ENCODE measurements at regions not wholly inside any gene's neighbourhood (a gene's known extent, or its start where the extent isn't known, plus 50 kb on each side); places are given as distances from the start of the nearest gene placed in this dataset.

DNA sequence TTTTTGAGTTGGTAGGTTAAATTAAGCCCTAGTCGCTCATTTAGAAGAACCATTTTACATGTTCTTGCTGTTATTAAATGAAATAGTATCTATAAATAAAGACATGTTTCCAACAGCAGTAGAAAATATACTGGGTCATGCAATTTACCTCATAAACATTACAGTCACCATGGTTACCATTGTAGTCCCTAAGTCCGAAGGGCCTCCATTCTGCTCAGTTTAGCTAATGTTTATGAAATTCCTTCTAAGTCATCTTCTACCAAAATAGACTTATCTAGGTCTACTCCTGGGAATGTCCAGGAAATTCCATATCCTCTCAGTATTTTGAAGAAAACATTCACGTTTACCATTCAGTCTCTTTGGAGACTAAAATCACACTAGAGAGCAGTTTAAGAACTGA lies 292.5 kb upstream of the DCAF8L1 start:
- no peaks in the 10 kb centered on the region for H3K9me3 Mint-ChIP-seq
- ATAC-seq: no peak
- CTCF ChIA-PET: no interaction called here

GRCh38 chrX:28246675-28247074 lies 265.4 kb upstream of the DCAF8L1 start:
- POLR2A ChIA-PET: interaction anchor here (0.6 kb wide), 1 partner anchor 742 kb away, joined by 3 read pairs; no protein-coding TSS in a partner anchor
- Mint-ChIP-seq H3K9me3 (no peaks in the 10 kb centered on the region), H3K27me3 (ENCODE audit: low read depth) (no peaks in the 10 kb centered on the region), H3K36me3 (no peaks in the 10 kb centered on the region), H3K4me1 (peaks cover 9% of the 10 kb centered on the region), H3K27ac (no peak overlapping the region), H3K4me3 (no peak overlapping the region)
- no peak for ATAC-seq
- TF ChIP-seq NFATC4 (CRISPR knock-in tag; IDR thresholded peaks at IDR 0.05) (no peak), MYBL2 (CRISPR knock-in tag; IDR thresholded peaks at IDR 0.05) (no peak), AR (CRISPR knock-in tag; IDR thresholded peaks at IDR 0.05) (no peak), ELF4 (CRISPR knock-in tag; IDR thresholded peaks at IDR 0.05; ENCODE audit: low read depth) (no peak), MLX (CRISPR knock-in tag; IDR thresholded peaks at IDR 0.05) (no peak), EMX1 (CRISPR knock-in tag; IDR thresholded peaks at IDR 0.05) (no peak), SOX15 (CRISPR knock-in tag; IDR thresholded peaks at IDR 0.05) (no peak), ZNF121 (CRISPR knock-in tag; IDR thresholded peaks at IDR 0.05) (no peak), STAT6 (CRISPR knock-in tag; conservative IDR thresholded peaks at IDR 0.05; ENCODE audit: low read depth) (no peak), FOXK1 (CRISPR knock-in tag; IDR thresholded peaks at IDR 0.05) (no peak), NR1H2 (CRISPR knock-in tag; IDR thresholded peaks at IDR 0.05) (no peak), ZNF281 (CRISPR knock-in tag; IDR thresholded peaks at IDR 0.05) (no peak), ZNF219 (CRISPR knock-in tag; IDR thresholded peaks at IDR 0.05; ENCODE audit: borderline replicate concordance) (no peak), KAT7 (CRISPR knock-in tag; IDR thresholded peaks at IDR 0.05; ENCODE audit: borderline replicate concordance) (no peak)
- TF ChIP-seq, protein P1, sequence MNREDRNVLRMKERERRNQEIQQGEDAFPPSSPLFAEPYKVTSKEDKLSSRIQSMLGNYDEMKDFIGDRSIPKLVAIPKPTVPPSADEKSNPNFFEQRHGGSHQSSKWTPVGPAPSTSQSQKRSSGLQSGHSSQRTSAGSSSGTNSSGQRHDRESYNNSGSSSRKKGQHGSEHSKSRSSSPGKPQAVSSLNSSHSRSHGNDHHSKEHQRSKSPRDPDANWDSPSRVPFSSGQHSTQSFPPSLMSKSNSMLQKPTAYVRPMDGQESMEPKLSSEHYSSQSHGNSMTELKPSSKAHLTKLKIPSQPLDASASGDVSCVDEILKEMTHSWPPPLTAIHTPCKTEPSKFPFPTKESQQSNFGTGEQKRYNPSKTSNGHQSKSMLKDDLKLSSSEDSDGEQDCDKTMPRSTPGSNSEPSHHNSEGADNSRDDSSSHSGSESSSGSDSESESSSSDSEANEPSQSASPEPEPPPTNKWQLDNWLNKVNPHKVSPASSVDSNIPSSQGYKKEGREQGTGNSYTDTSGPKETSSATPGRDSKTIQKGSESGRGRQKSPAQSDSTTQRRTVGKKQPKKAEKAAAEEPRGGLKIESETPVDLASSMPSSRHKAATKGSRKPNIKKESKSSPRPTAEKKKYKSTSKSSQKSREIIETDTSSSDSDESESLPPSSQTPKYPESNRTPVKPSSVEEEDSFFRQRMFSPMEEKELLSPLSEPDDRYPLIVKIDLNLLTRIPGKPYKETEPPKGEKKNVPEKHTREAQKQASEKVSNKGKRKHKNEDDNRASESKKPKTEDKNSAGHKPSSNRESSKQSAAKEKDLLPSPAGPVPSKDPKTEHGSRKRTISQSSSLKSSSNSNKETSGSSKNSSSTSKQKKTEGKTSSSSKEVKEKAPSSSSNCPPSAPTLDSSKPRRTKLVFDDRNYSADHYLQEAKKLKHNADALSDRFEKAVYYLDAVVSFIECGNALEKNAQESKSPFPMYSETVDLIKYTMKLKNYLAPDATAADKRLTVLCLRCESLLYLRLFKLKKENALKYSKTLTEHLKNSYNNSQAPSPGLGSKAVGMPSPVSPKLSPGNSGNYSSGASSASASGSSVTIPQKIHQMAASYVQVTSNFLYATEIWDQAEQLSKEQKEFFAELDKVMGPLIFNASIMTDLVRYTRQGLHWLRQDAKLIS (CRISPR knock-in tag; IDR thresholded peaks at IDR 0.05; ENCODE audit: borderline replicate concordance): no peak
- CTCF ChIA-PET: no interaction called here
- DNase-seq (ENCODE audit: low spot score): no peak

More for the DNA sequence above, 292.5 kb upstream of the DCAF8L1 start:
- Mint-ChIP-seq H3K36me3 (no peaks in the 10 kb centered on the region), H3K4me1 (no peaks in the 10 kb centered on the region), H3K4me3 (no peak overlapping the region), H3K27me3 (ENCODE audit: low read depth) (no peaks in the 10 kb centered on the region), H3K27ac (no peak overlapping the region)
- no peak for DNase-seq (ENCODE audit: low spot score)
- POLR2A ChIA-PET: no interaction called here
- TF ChIP-seq ZBTB43 (CRISPR knock-in tag; IDR thresholded peaks at IDR 0.05) (no peak), CREB1 (CRISPR knock-in tag; IDR thresholded peaks at IDR 0.05) (no peak), CBFB (CRISPR knock-in tag; IDR thresholded peaks at IDR 0.05; ENCODE audit: low read depth) (no peak), RELA (CRISPR knock-in tag; IDR thresholded peaks at IDR 0.05; ENCODE audit: borderline replicate concordance) (no peak)
- TF ChIP-seq, protein P2, sequence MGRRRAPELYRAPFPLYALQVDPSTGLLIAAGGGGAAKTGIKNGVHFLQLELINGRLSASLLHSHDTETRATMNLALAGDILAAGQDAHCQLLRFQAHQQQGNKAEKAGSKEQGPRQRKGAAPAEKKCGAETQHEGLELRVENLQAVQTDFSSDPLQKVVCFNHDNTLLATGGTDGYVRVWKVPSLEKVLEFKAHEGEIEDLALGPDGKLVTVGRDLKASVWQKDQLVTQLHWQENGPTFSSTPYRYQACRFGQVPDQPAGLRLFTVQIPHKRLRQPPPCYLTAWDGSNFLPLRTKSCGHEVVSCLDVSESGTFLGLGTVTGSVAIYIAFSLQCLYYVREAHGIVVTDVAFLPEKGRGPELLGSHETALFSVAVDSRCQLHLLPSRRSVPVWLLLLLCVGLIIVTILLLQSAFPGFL (CRISPR knock-in tag; IDR thresholded peaks at IDR 0.05; ENCODE audit: borderline replicate concordance): no peak
